ENCODE measurements at regions not wholly inside any gene's neighbourhood (a gene's known extent, or its start where the extent isn't known, plus 50 kb on each side); places are given as distances from the start of the nearest gene placed in this dataset.

DNA sequence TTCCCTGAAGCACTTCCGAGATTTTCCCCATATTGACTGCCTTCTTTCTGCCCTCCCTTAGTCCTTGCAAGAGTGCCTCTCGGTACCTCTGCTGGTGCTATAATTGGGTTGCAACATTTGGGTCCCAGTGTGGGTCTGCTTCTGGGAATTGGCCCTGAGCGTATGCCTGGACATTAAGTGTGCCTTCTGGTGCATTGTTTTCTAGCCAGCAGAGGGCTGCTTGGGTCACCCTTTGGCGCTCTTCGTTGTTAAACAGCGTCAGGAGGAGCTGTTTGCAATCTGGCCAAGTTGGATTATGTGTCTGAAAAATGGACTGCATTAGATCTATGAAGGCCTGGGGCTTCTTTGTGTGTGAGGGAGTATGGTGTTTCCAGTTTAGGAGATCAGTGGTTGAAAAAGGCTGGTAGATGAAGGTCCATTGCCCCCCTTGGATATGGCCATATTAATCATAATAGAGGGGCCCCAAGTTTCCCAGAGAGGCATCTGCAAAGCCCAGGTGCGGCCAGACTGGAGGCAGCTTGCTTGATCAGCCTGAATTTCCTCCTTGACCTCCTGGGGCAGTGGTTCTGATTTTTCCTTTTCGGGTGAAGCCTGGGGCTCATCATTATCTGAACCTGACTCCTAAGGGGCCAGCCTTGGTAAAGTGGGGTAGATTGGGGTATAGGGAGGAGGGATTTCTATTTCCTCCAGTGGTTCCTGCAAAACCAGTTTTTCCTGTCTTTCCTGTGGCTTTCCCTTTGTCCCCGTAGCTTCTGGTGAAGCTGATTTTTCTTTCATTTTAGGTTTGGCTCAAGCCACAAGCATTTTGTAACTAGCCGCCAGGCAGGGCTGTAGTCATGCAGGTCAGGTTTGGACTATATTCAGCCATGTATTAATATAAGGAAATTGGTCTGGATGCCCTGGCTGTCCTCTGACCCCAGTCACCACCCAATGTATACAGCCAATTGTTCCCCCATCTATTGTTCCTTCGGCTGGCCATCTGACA, 85.4 kb upstream of the GPR6 start:
- H3K4me3 ChIP-seq (replicated peaks in 1 of 2; ENCODE audit: low read depth in 2 of 2, low read length in 2 of 2) = no peak overlapping the region
- TF ChIP-seq CTCF (IDR thresholded peaks at IDR 0.05; ENCODE audit: low read depth, low read length) = no peak
- no peak for DNase-seq (ENCODE audit: low read depth in 2 of 2)

DNA sequence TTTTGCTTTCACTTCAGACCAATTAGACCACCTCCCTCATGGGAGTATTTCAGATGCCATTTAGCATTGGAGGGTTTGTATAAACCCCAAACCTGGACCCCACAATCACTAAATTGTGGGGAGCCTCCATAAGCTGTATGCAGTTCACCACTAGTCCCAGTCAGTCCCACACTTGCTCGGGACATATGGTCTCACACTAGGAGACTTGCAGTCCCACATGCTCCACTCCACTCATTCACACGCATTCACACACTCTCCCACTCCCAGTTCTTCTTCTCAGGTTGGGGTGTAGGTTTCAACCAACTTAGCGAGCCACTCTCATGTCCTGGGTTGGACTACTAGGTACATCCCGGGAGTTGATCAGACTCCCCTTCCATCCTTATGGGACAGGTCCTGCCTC, 84.5 kb upstream of the GPR6 start:
- no peak overlapping the region for H3K4me3 ChIP-seq (replicated peaks in 1 of 2; ENCODE audit: low read depth in 2 of 2, low read length in 2 of 2)
- no peak for TF ChIP-seq CTCF (IDR thresholded peaks at IDR 0.05; ENCODE audit: low read depth, low read length)
- DNase-seq (ENCODE audit: low read depth in 2 of 2) = no peak

GRCh38 chr6:109894181-109894580, 83.9 kb upstream of the GPR6 start:
- no peak for DNase-seq (ENCODE audit: low read depth in 2 of 2)
- TF ChIP-seq CTCF (IDR thresholded peaks at IDR 0.05; ENCODE audit: low read depth, low read length) = no peak
- H3K4me3 ChIP-seq (replicated peaks in 1 of 2; ENCODE audit: low read depth in 2 of 2, low read length in 2 of 2) = no peak overlapping the region

- no peak overlapping the region for H3K4me3 ChIP-seq (replicated peaks in 1 of 2; ENCODE audit: low read depth in 2 of 2, low read length in 2 of 2)
- no peak for TF ChIP-seq CTCF (IDR thresholded peaks at IDR 0.05; ENCODE audit: low read depth, low read length)
- DNase-seq (ENCODE audit: low read depth in 2 of 2) = peak; percentile 4 to 5
Observed at GRCh38 chr6:109896341-109896740, 81.8 kb upstream of the GPR6 start.

DNA sequence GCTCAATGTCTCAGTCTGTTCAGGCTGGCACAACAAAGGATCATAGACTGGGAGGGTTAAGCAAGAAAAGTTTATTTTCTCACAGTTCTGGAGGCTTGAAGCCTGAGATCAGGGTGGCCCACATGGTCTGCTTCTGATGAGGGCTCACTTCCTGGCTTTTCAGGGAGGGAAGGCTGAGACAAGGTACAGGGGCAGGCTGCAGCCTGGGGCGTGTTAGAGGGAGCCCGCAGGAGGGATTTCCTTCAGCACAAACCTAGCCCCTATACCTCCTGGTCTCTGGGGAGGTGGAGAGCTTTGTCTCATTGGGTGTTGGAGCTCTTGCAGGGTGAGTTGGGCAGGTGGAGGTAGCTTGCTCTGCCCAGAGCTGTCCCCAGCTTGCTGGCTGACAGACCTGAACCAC, 81.1 kb upstream of the GPR6 start:
- H3K4me3 ChIP-seq (replicated peaks in 1 of 2; ENCODE audit: low read depth in 2 of 2, low read length in 2 of 2) = no peak overlapping the region
- no peak for DNase-seq (ENCODE audit: low read depth in 2 of 2)
- no peak for TF ChIP-seq CTCF (IDR thresholded peaks at IDR 0.05; ENCODE audit: low read depth, low read length)

- H3K4me3 ChIP-seq (replicated peaks in 1 of 2; ENCODE audit: low read depth in 2 of 2, low read length in 2 of 2) = no peak overlapping the region
- TF ChIP-seq CTCF (IDR thresholded peaks at IDR 0.05; ENCODE audit: low read depth, low read length) = no peak
- no peak for DNase-seq (ENCODE audit: low read depth in 2 of 2)
Observed at GRCh38 chr6:109897561-109898080, 80.5 kb upstream of the GPR6 start.
